ENCODE measurements at regions not wholly inside any gene's neighbourhood (a gene's known extent, or its start where the extent isn't known, plus 50 kb on each side); places are given as distances from the start of the nearest gene placed in this dataset.
A peak's percentile ranks its signal among the peaks of the same experiment; 100 is the strongest.

- Histone ChIP-seq H3K27me3 (no peaks in the 10 kb centered on the region), H3K9me3 (no peaks in the 10 kb centered on the region), H3K27ac (no peak overlapping the region), H3K4me1 (no peaks in the 10 kb centered on the region), H3K36me3 (no peaks in the 10 kb centered on the region), H3K4me3 (no peak overlapping the region)
- DNase-seq (no peak), FAIRE-seq (no peak), ATAC-seq (no peak)
- intact Hi-C loops (cut with DNase I) = no loop called here
- TF ChIP-seq CTCF (IDR thresholded peaks at IDR 0.05) = no peak
- WGBS, 2 donors = 70 to 80% methylated on average over 3 of the region's 3 CpGs
Measured at GRCh38 chr11:33488971-33489370, 211.7 kb downstream of the C11orf91 start.

- Histone ChIP-seq H3K27me3 (no peaks in the 10 kb centered on the region), H3K27ac (no peak overlapping the region), H3K4me1 (no peaks in the 10 kb centered on the region), H3K9me3 (no peaks in the 10 kb centered on the region), H3K4me3 (no peak overlapping the region), H3K36me3 (no peaks in the 10 kb centered on the region)
- ATAC-seq (no peak), DNase-seq (no peak), FAIRE-seq (no peak)
- 70 to 85% methylated on average over 3 of the region's 3 CpGs for WGBS, 2 donors
- intact Hi-C loops (cut with DNase I) = no loop called here
- no peak for TF ChIP-seq CTCF (IDR thresholded peaks at IDR 0.05)
Measured at GRCh38 chr11:33480626-33481025, 220.0 kb downstream of the C11orf91 start.

GRCh38 chr11:33479231-33479630 lies 221.4 kb downstream of the C11orf91 start:
- no peak for TF ChIP-seq CTCF (IDR thresholded peaks at IDR 0.05)
- no peak for ATAC-seq
- no peak for DNase-seq
- Histone ChIP-seq H3K4me1 (no peaks in the 10 kb centered on the region), H3K27ac (no peak overlapping the region), H3K27me3 (no peaks in the 10 kb centered on the region), H3K4me3 (no peak overlapping the region), H3K9me3 (no peaks in the 10 kb centered on the region), H3K36me3 (no peaks in the 10 kb centered on the region)
- WGBS, 2 donors = 73 to 77% methylated on average over 3 of the region's 3 CpGs
- FAIRE-seq = no peak
- intact Hi-C loops (cut with DNase I) = no loop called here

- no peaks in the 10 kb centered on the region for H3K27me3 ChIP-seq
- H3K9me3 ChIP-seq = no peaks in the 10 kb centered on the region
- H3K27ac ChIP-seq = peak overlapping the region in 1 of 4 donors; percentile 8
- H3K4me1 ChIP-seq = no peaks in the 10 kb centered on the region
- no peak for TF ChIP-seq CTCF (IDR thresholded peaks at IDR 0.05)
- FAIRE-seq (no peak), DNase-seq (peak in 2 of 6 donors; percentile 7 to 29), ATAC-seq (peak in 3 of 4 donors; percentile 62 to 75 (median 70))
- intact Hi-C loops (cut with DNase I) = no loop called here
- 31 to 32% methylated on average over 7 of the region's 7 CpGs for WGBS, 2 donors
- no peaks in the 10 kb centered on the region for H3K36me3 ChIP-seq
- no peak overlapping the region for H3K4me3 ChIP-seq
Measured at GRCh38 chr11:33478111-33478573, 221.0 kb downstream of the HIPK3 start.

- H3K9me3 ChIP-seq = no peaks in the 10 kb centered on the region
- WGBS, 2 donors = 77 to 88% methylated on average over 6 of the region's 6 CpGs
- H3K27me3 ChIP-seq = no peaks in the 10 kb centered on the region
- H3K27ac ChIP-seq = no peak overlapping the region
- intact Hi-C loops (cut with DNase I) = no loop called here
- no peak for TF ChIP-seq CTCF (IDR thresholded peaks at IDR 0.05)
- H3K36me3 ChIP-seq = no peaks in the 10 kb centered on the region
- FAIRE-seq (no peak), DNase-seq (no peak), ATAC-seq (no peak)
- no peak overlapping the region for H3K4me3 ChIP-seq
- no peaks in the 10 kb centered on the region for H3K4me1 ChIP-seq
Measured at GRCh38 chr11:33476945-33477606, 219.9 kb downstream of the HIPK3 start.

Measured in pancreas (tissue), 10 donors.